ENCODE measurements at regions not wholly inside any gene's neighbourhood (a gene's known extent, or its start where the extent isn't known, plus 50 kb on each side); places are given as distances from the start of the nearest gene placed in this dataset.
"Not testable (repeated sequence)": the region's sequence is repeated elsewhere in the genome, so short reads cannot be mapped to it uniquely, and the experiment has no call there.

DNA sequence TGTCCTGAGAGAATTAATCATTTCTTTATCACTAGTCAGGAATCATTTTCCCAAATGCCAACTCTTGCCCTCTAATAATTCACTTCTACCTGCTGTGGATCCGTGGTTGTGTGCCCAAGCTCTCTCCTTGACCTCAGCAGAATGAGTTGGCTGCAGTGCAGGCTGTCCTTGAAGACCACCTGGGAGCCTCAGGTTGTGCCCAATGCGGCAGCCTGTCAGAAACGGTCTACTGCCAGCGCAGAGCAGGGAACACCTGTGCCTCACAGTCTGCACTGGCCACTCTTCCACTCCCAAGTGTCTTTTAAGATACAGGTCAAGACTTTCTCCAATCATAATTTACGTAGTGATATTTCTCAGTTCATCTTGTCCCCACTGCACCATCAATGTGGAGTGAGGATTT lies 246.0 kb upstream of the PHF14 start:
- no peak for DNase-seq

DNA sequence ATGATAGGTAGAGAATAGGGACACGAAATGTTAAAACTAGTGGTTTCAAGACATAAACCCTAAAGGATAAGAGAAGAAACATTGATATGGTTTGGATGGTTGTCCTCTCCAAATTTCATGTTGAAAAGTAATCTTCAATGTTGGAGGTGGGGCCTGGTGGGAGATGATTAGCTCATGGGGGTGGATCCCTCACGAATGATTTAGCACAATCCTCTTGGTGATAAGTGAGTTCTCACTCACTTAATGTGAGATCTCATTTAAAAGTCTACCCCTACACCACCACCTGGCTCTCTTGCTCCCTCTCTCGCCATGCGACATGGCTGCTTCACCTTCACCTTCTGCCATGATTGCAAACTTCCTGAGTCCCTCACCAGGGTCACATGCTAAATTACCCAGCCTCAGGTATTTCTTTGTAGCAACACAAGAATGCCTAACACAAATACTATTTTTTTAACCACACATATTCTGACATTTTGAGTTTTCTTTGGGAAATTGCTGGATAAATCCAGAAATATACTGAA lies 242.4 kb upstream of the PHF14 start:
- DNase-seq = no peak

DNA sequence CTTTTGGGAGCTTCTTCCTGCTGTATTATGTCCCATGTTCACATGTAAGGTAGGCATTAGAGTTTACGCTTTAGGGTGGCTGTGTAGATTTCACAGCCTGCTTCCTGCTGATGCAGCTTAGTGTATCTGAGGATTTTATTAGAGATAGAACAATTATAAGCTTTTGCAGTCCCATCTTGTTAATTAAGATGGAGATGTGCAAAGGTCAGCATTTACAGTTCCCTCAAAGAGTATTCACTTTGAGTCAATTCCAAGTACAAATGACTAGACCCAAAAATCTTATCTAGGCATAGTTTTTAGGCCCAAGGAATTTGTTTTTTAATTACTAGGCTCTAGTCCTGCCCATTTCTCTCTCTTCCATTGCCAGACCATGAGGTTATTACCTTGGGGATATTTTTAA lies 239.9 kb upstream of the PHF14 start:
- DNase-seq = no peak

DNA sequence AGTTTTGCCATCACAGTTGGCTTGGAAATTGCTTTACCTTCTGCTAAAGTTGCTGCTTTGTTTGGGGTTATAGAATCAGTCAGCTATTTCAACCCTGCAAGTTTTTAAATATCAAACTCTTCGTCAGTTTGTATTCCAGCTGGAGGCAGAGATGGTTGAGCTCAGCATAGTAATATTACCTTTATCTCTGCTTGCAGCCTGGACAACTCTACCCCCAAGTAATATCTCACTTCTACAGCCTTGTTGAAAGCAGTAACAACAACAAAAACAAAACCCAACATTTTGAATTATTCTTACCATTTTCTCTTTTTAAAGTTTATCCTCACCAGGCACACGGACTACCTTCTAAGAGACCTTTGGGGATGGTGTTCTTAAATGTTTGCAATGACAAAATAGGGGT lies 239.1 kb upstream of the PHF14 start:
- DNase-seq = no peak

DNA sequence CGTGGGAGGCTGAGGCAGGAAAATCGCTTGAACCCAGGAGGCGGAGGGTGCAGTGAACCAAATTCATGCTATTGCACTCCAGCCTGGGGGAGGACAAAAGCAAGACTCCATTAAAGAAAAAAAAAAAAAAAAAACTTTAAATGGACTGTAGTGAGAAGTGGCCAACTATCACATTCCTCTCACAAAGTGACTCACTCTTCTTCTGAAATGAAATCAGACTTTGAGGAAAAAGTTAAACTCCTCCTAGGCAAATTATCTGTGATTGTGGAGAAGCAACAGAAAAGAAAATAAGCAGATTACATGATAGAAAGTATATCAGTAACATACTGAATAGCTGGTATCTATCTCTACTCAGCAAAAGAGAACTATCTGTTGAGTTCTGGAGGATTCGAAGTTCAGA lies 234.3 kb upstream of the PHF14 start:
- no peak for DNase-seq

DNA sequence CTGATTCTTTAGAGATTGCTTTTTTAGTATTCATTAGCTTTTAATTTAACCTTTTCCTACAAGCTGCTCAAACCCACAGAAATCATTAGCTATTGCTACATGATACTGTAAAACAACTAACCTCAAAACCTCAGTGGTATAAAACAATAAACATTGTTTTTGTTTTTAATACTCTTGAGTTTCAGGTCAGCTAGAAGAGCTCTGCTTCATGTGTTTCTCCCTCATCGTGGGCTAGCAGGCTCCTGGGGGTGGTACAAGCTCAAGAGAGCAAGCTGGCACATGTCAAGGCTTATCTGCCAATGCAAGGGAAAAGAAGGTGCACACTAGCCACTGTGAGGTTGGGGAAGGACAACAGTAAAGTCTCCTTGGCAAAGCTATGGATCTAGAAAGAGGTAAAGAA lies 232.9 kb upstream of the PHF14 start:
- no peak for DNase-seq

DNA sequence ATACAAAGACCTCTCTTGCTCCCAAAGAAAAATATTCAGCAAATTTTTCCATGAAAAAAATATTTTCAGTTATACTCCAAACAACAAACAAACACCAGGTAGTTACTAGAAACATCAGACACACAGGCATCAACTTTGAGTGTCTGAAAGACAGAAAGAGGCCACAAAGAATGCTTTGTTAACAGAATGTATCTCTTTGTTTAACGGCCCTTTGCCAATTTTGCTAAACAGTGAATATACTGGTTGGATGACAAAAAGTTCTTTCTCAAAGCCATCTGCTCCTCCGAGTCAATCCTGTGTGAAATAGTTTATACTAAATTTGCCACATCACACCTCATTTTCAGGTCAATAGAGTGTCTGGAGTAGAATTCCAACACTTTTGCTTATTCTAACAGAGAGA lies 216.7 kb upstream of the PHF14 start:
- no peak for DNase-seq

DNA sequence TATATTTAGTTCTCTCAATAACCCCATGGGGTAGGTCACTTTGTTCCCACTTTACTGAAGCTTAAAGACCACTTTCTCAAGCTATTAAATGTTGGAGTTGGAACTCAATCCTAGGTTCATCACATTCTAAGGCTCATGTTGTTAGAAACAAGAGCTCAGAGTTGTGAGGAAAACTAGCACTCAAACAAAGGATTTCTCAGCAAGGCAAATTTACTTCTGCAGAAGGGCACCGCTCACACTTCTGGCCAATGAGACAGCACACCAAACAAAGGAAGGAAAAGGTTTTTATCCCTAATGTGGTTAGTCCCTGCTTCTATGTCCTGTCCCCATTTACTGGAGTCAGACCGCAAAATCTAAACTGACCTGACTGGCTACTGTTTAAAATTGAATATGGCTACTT lies 214.6 kb upstream of the PHF14 start:
- no peak for DNase-seq

DNA sequence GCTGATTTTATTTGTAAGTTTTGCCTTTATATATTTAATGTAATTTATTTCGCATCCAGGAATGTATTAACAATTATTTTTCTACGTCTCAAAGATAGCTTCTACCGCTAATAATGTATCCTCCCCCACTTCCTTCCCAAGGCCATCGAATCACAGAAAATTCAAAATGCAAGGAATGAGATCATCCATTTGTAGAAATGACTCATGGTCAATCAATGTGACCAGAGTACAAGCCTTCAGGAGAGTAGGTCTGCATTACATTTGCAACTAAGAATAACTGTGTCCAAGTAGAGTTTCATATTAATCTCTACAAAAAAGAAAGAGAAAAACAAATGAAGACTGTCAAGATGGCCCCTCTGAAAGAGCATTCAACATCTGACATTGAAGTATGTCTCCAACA lies 205.9 kb upstream of the PHF14 start:
- no peak for DNase-seq

DNA sequence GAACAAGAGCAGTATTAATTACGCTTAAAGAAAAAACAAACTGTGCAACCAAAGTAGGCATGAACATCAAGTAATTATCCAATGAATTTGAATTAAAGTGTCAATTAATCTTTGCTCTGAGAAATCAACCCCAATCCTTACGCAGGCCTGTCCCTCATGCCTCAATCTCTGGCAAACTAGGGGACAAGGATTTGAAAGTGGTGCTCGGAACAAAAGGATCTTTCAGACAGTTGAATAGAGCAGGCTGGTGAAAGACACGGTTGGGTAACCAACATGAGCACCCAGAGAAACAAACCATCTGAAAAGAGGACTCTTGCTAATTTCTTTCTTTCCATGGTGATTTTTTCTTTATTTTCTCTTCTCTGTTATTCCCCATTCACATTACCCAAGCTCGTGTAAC lies 203.5 kb upstream of the PHF14 start:
- DNase-seq = no peak

DNA sequence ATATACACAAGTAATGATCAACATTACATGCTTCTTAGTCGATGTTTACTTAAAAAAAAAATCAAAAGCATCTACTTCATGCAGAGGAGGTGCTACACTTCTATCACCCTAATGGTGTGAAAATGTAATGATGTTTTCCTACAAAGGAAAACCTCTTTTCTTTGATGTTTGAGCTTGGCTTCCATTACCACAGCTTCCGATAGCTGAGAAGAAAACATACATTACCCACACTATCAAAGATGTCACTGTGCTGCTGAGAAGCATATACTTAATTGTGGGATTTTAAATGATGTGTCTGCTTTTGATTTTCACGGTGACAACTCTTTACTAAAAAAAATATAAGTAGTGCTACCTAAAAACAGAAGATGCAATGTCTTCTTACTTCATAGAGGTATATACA lies 200.2 kb upstream of the PHF14 start:
- no peak for DNase-seq

DNA sequence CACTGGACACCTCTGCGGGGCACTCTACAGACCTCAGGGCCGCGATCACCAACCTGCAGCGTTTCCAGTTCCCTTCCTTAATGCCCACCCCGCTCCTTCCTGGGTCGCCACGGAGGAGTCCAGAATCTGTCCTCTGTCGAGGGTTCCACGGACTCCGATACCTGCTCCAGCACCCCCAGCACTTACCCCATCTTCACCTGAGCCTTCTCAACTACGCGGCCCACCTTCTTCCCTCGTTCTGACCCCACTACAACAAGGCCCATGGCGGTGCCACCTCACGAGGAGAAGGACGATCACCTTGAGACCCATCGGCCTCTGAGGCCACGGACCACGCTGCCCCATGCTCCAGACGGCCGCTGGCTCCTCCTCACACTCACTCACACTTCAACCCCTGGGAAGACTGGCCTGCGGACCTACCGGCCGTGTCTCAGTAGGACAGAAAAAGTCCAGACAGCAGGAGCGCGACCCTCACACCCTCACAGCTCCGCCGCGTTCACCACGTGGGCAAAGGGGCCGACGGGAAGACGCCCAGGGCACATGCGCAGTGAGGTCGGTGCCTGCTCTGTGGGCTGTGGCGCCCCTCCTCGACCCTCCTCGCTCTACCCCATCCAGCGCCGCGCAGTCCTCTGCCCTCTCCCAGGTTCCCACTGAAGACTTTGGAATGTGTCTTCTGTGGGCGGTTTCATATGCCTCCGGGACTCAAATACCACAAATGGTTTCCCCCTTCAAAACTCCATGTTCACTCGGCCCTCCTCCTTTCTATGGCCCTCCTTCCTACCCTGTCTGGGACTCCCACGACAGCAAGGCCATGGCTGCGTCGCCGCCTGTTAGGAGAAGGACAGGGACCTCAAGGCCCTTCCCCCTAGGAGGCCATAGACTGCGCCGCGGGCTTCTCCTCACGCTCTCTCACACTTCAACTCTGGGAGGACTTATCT lies 193.9 kb upstream of the PHF14 start:
- DNase-seq = no peak

DNA sequence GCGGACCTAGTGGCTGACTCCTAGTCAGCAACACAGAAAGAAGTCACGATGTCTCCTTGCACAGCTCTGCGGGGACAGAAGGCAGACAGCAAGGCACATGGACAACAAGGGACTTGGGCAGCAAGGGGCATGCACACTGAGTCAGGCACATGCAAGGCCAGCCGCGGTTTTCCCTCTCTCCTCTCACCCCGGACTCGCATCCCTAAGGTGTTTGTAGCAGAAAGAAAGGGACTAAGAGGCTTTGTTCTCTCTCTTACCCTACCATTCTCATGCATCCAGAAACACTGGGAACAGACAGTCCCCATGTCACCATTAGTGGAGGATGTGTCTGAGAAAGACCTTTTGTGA lies 193.3 kb upstream of the PHF14 start:
- DNase-seq = no peak

DNA sequence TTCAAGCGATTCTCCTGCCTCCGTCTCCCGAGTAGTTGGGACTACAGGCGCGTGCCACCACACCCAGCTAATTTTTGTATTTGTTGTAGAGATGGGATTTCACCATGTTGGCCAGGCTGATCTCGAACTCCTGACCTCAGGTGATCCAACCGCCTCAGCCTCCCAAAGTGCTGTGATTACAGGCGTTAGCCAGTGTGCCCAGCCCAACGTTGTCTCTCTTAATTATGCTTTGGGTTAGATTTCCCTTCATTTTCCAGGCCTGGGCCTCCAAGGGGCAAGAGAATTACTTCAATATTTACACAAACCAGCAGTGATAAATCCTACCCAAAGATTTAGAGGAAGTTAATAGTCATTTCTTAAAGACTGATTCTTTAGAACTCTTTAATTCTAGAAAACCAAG lies 186.7 kb upstream of the PHF14 start:
- not testable (repeated sequence) for DNase-seq

DNA sequence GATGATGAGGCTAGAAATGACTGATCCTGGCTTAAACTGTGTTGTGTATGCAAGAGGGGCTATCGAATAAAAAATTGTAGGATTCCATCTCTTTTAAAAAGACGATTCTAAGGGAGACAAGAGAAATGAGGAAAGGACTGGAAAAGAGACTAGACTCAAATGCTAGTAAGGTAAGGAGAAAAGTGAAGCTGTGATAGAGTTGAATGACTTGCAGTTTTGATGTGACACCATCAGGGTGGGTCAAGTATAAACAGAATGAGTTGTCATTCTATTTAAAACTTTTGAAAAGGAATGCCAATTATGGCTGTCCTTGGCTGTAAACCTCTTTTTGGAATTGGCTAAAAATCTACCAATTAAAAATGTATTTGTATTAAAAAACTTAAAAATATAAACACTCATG lies 184.5 kb upstream of the PHF14 start:
- no peak for DNase-seq

DNA sequence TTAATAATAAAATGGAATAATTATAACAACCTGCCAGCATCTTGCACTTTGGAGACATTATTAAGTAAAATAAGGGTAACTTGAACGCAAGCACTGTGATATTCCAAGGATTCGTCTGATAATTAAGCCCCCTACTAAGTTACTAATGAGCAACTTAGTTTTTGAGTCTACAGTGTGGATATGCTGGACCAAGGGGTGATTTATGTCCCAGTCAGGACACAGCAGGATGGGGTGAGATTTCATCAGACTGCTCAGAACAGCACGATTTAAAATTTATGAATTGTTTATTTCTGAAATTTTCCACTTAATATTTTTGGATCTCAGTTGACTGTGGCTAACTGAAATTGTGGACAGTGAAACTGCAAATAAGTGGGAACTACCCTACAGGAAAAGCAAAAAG lies 182.8 kb upstream of the PHF14 start:
- DNase-seq = no peak

DNA sequence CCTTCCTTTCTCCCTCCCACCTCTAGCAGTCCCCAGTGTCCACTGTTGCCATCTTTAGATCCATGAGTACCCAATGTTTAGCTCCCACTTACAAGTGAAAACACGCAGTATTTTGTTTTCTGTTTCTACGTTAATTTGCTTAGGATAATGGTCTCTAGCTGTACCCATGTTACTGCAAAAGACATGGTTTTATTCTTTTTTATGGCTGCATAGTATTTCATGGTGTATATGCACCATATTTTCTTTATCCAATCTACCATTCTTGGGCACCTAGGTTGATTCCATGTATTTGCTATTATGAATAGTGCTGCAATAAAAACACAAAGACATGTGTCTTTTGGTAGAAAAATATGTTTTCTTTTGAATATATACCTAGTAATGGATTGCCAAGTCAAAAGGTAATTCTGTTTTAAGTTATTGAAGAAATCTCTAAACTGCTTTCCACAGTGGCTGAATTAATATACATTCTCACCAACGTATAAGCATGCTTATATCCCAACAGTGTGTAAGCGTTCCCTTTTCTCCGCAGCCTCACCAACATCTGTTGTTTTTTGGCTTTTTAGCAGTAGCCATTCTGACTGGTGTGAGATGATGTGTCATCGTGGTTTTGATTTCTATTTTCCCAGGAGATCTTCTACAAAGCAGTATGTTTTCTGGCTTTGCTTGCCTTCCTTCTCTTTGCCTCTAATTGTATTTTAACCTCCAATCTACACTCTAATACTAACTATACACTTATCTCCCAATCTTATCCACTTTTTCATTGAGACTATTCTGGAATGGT lies 179.5 kb upstream of the PHF14 start:
- no peak for DNase-seq

DNA sequence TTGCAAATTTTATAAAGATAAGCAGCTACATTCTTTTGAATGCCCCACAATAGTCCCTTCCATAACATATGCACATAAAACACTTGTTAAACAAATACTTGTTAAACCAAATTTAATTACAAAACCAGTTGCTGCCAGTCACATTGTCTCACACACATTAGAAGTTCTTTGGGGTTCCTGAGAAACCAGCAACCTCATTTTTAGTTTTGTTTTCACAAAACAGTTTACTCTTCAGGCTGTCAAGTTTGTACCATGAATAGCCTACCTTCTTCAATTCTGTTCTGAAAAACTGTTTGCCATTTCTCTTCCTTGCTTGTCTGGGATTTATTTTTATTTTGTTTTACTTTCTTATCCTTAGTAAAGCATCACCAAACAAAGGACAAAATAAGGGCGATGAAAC lies 176.5 kb upstream of the PHF14 start:
- DNase-seq = no peak

DNA sequence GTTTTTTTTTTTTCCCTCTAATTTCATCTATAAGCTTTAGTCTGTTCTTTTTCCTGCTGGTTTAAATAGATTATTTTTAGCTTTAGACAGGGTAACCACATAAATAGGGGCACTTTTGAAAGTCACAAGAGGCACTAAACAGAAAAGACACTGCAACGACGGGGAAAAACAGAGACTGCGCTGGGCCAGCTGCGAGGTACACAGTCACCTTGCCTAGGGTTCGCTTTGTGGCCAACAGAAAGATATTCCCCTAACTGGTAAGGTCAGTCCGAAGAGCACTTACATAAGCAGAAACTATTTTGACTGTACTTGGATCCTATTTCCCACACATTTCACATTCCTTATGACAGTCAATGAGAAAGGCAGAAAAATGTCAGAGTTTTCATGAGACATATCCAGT lies 175.6 kb upstream of the PHF14 start:
- no peak for DNase-seq

DNA sequence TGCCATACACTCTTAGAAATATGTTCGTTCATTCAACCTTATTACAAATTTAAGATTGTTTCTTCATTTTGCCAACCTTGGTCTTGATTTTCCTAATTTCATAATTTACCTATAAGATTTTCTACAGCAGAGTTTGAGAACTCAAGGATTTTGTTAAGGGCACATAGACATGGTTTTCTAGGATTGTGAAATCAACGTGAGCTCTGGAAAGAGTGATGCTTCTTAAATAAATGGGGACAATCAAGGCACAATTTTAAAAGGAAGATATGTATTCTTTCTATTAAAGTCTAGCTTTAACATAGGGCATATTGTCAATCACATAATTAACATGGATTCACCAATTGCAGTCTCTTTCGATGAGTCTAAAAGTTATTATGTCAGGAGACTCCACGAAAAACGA lies 174.2 kb upstream of the PHF14 start:
- DNase-seq = no peak

DNA sequence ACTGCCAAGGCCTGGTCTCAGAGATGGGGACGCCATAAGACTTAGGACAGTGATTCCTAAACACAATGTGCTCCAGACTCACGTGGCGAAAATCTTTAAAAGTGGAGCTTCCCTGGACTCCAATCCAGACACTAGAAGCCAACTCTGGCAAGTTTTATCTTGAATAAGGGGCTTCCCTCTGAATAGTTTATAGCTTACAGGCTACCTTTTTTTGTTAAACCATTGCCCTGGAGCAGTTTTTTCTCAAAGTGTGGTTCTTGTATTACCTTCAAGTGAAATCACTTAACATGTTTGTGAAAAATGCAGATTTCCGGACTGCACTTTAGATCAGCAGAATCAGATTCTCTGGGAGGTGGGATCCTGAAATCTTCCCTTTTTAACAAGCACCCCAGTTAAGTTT lies 171.7 kb upstream of the PHF14 start:
- no peak for DNase-seq

DNA sequence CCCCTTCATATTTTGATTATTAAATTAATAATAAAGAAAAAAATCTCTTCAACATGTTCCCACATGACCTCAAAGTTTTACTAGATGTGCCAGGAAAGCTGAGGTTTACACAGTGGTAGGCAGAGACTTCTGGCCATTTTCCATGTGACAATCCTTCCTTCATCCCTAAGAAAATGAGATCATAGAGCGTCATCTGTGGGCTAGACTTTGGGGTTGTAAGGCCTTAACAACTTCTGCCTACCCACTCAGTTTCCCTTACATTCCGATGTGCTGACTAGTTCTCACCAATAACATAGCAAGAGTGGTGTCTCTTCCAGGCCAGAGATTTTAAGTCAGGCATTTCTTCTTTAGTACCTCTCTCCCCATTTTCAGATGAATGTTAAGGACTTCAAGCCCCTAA lies 171.1 kb upstream of the PHF14 start:
- no peak for DNase-seq

DNA sequence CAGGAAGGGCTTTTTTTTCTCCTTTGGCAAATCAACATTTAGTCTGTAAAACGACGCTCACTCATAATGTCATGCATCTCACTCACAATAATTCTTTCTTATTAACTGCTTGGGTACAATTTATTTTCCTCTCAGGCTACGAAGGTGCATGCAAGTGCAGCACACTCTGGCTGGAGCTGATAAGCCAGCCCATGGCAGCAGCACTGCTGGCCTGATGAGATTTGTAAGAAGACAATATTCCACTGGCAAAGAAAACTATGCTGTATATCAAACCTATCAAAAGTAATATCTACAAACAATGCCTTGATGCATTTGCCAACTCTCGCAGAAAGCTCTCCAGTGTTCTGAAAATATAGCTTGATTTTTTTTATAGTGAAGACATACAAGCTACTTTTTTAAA lies 170.0 kb upstream of the PHF14 start:
- DNase-seq = no peak

DNA sequence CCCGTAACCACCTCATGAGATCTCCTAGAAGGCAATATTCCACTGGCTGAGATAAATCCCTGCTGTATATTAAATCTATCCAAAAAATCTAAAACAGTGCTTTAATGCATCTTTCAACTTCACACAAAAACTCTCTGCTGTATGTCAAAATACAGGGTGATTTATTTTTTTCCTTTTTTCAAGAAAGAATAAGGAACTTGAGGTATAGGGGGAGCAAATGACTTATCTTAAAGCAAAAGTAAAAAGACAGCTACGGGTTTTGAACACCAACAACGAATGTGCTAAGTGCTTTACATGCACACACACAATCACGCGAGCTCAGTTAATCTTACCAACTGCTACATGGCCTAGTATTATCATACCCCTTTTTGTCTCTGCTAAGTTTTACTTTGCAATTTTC lies 168.9 kb upstream of the PHF14 start:
- no peak for DNase-seq

Measured in NCI-H2029 treated with DMSO at 0.1 percent for 48 hours (cell line).